ENCODE measurements at regions not wholly inside any gene's neighbourhood (a gene's known extent, or its start where the extent isn't known, plus 50 kb on each side); places are given as distances from the start of the nearest gene placed in this dataset.

GRCh38 chr2:237159006-237159911 lies 73.6 kb downstream of the COPS8 start:
- H3K36me3 ChIP-seq (ENCODE audit: insufficient read depth, low read depth, low read length) = no peaks in the 10 kb centered on the region
- H3K4me3 ChIP-seq (ENCODE audit: low read length) = no peak overlapping the region
- H3K9ac ChIP-seq (ENCODE audit: low read depth, low read length) = no peak overlapping the region
- H3K9me3 ChIP-seq (ENCODE audit: insufficient read depth, low read depth, low read length) = no peaks in the 10 kb centered on the region
- H3K27me3 ChIP-seq (ENCODE audit: insufficient read depth, low read length) = no peaks in the 10 kb centered on the region
- H3K4me1 ChIP-seq (ENCODE audit: insufficient read depth, low read length) = peaks cover 5% of the 10 kb centered on the region; the same call in 1 of the 2 replicates
- H3K27ac ChIP-seq (ENCODE audit: low read length) = no peak overlapping the region

GRCh38 chr2:237160271-237160919 lies 74.7 kb downstream of the COPS8 start:
- Histone ChIP-seq H3K36me3 (ENCODE audit: insufficient read depth, low read depth, low read length) (no peaks in the 10 kb centered on the region), H3K4me3 (ENCODE audit: low read length) (no peak overlapping the region), H3K9ac (ENCODE audit: low read depth, low read length) (no peak overlapping the region), H3K9me3 (ENCODE audit: insufficient read depth, low read depth, low read length) (no peaks in the 10 kb centered on the region), H3K27me3 (ENCODE audit: insufficient read depth, low read length) (no peaks in the 10 kb centered on the region), H3K27ac (ENCODE audit: low read length) (no peak overlapping the region), H3K4me1 (ENCODE audit: insufficient read depth, low read length) (0 out of 2 replicates have a peak, but pooled peaks cover under 1% of the 10 kb centered on the region)

GRCh38 chr2:237161189-237161588 lies 75.5 kb downstream of the COPS8 start:
- Histone ChIP-seq H3K27me3 (ENCODE audit: insufficient read depth, low read length) (no peaks in the 10 kb centered on the region), H3K27ac (ENCODE audit: low read length) (no peak overlapping the region), H3K4me1 (ENCODE audit: insufficient read depth, low read length) (no peaks in the 10 kb centered on the region), H3K9ac (ENCODE audit: low read depth, low read length) (no peak overlapping the region), H3K9me3 (ENCODE audit: insufficient read depth, low read depth, low read length) (no peaks in the 10 kb centered on the region), H3K36me3 (ENCODE audit: insufficient read depth, low read depth, low read length) (no peaks in the 10 kb centered on the region), H3K4me3 (ENCODE audit: low read length) (no peak overlapping the region)

GRCh38 chr2:237162959-237163358 lies 77.3 kb downstream of the COPS8 start:
- H3K4me3 ChIP-seq (ENCODE audit: low read length) = no peak overlapping the region
- peaks cover 2% of the 10 kb centered on the region; the same call in 1 of the 2 replicates for H3K9me3 ChIP-seq (ENCODE audit: insufficient read depth, low read depth, low read length)
- no peaks in the 10 kb centered on the region for H3K27me3 ChIP-seq (ENCODE audit: insufficient read depth, low read length)
- no peaks in the 10 kb centered on the region for H3K36me3 ChIP-seq (ENCODE audit: insufficient read depth, low read depth, low read length)
- no peak overlapping the region for H3K9ac ChIP-seq (ENCODE audit: low read depth, low read length)
- no peaks in the 10 kb centered on the region for H3K4me1 ChIP-seq (ENCODE audit: insufficient read depth, low read length)
- no peak overlapping the region for H3K27ac ChIP-seq (ENCODE audit: low read length)

GRCh38 chr2:237164474-237165042 lies 78.9 kb downstream of the COPS8 start:
- Histone ChIP-seq H3K4me3 (ENCODE audit: low read length) (no peak overlapping the region), H3K9ac (ENCODE audit: low read depth, low read length) (no peak overlapping the region), H3K27me3 (ENCODE audit: insufficient read depth, low read length) (no peaks in the 10 kb centered on the region), H3K9me3 (ENCODE audit: insufficient read depth, low read depth, low read length) (peaks cover 7% of the 10 kb centered on the region), H3K36me3 (ENCODE audit: insufficient read depth, low read depth, low read length) (no peaks in the 10 kb centered on the region), H3K4me1 (ENCODE audit: insufficient read depth, low read length) (no peaks in the 10 kb centered on the region), H3K27ac (ENCODE audit: low read length) (no peak overlapping the region)

GRCh38 chr2:237165405-237166276 lies 80.0 kb downstream of the COPS8 start:
- Histone ChIP-seq H3K9ac (ENCODE audit: low read depth, low read length) (no peak overlapping the region), H3K4me1 (ENCODE audit: insufficient read depth, low read length) (no peaks in the 10 kb centered on the region), H3K9me3 (ENCODE audit: insufficient read depth, low read depth, low read length) (peaks cover 7% of the 10 kb centered on the region), H3K27ac (ENCODE audit: low read length) (no peak overlapping the region), H3K4me3 (ENCODE audit: low read length) (no peak overlapping the region), H3K36me3 (ENCODE audit: insufficient read depth, low read depth, low read length) (no peaks in the 10 kb centered on the region), H3K27me3 (ENCODE audit: insufficient read depth, low read length) (no peaks in the 10 kb centered on the region)

GRCh38 chr2:237167038-237167437 lies 81.3 kb downstream of the COPS8 start:
- Histone ChIP-seq H3K27ac (ENCODE audit: low read length) (no peak overlapping the region), H3K36me3 (ENCODE audit: insufficient read depth, low read depth, low read length) (no peaks in the 10 kb centered on the region), H3K27me3 (ENCODE audit: insufficient read depth, low read length) (no peaks in the 10 kb centered on the region), H3K4me1 (ENCODE audit: insufficient read depth, low read length) (no peaks in the 10 kb centered on the region), H3K9me3 (ENCODE audit: insufficient read depth, low read depth, low read length) (peaks cover 7% of the 10 kb centered on the region), H3K4me3 (ENCODE audit: low read length) (no peak overlapping the region), H3K9ac (ENCODE audit: low read depth, low read length) (no peak overlapping the region)

- Histone ChIP-seq H3K27me3 (ENCODE audit: insufficient read depth, low read length) (no peaks in the 10 kb centered on the region), H3K4me1 (ENCODE audit: insufficient read depth, low read length) (no peaks in the 10 kb centered on the region), H3K9me3 (ENCODE audit: insufficient read depth, low read depth, low read length) (peaks cover 7% of the 10 kb centered on the region), H3K27ac (ENCODE audit: low read length) (no peak overlapping the region), H3K36me3 (ENCODE audit: insufficient read depth, low read depth, low read length) (no peaks in the 10 kb centered on the region), H3K9ac (ENCODE audit: low read depth, low read length) (no peak overlapping the region), H3K4me3 (ENCODE audit: low read length) (no peak overlapping the region)
Measured at GRCh38 chr2:237167934-237168333, 82.2 kb downstream of the COPS8 start.

GRCh38 chr2:237170020-237170419 lies 84.3 kb downstream of the COPS8 start:
- H3K27me3 ChIP-seq (ENCODE audit: insufficient read depth, low read length) = no peaks in the 10 kb centered on the region
- no peaks in the 10 kb centered on the region for H3K36me3 ChIP-seq (ENCODE audit: insufficient read depth, low read depth, low read length)
- H3K4me3 ChIP-seq (ENCODE audit: low read length) = no peak overlapping the region
- H3K27ac ChIP-seq (ENCODE audit: low read length) = no peak overlapping the region
- no peak overlapping the region for H3K9ac ChIP-seq (ENCODE audit: low read depth, low read length)
- H3K9me3 ChIP-seq (ENCODE audit: insufficient read depth, low read depth, low read length) = peaks cover 17% of the 10 kb centered on the region
- no peaks in the 10 kb centered on the region for H3K4me1 ChIP-seq (ENCODE audit: insufficient read depth, low read length)

- H3K27ac ChIP-seq (ENCODE audit: low read length) = no peak overlapping the region
- no peak overlapping the region for H3K4me3 ChIP-seq (ENCODE audit: low read length)
- H3K9me3 ChIP-seq (ENCODE audit: insufficient read depth, low read depth, low read length) = peaks cover 17% of the 10 kb centered on the region
- no peak overlapping the region for H3K9ac ChIP-seq (ENCODE audit: low read depth, low read length)
- H3K36me3 ChIP-seq (ENCODE audit: insufficient read depth, low read depth, low read length) = no peaks in the 10 kb centered on the region
- H3K27me3 ChIP-seq (ENCODE audit: insufficient read depth, low read length) = no peaks in the 10 kb centered on the region
- no peaks in the 10 kb centered on the region for H3K4me1 ChIP-seq (ENCODE audit: insufficient read depth, low read length)
Measured at GRCh38 chr2:237171396-237171795, 85.7 kb downstream of the COPS8 start.

GRCh38 chr2:237171881-237172280 lies 86.2 kb downstream of the COPS8 start:
- Histone ChIP-seq H3K4me3 (ENCODE audit: low read length) (no peak overlapping the region), H3K9me3 (ENCODE audit: insufficient read depth, low read depth, low read length) (peaks cover 17% of the 10 kb centered on the region), H3K9ac (ENCODE audit: low read depth, low read length) (no peak overlapping the region), H3K4me1 (ENCODE audit: insufficient read depth, low read length) (no peaks in the 10 kb centered on the region), H3K27me3 (ENCODE audit: insufficient read depth, low read length) (no peaks in the 10 kb centered on the region), H3K27ac (ENCODE audit: low read length) (no peak overlapping the region), H3K36me3 (ENCODE audit: insufficient read depth, low read depth, low read length) (no peaks in the 10 kb centered on the region)

Measured in iPS-20b (cell line).